ENCODE measurements at regions not wholly inside any gene's neighbourhood (a gene's known extent, or its start where the extent isn't known, plus 50 kb on each side); places are given as distances from the start of the nearest gene placed in this dataset.

- CTCF ChIA-PET = no interaction called here
- no peak for DNase-seq (ENCODE audit: extremely low spot score)
- POLR2A ChIA-PET = no interaction called here
- no peak for TF ChIP-seq SP1 (IDR thresholded peaks at IDR 0.05)
- TF ChIP-seq ELF4 (IDR thresholded peaks at IDR 0.05) = no peak
- TF ChIP-seq LEF1 (IDR thresholded peaks at IDR 0.05; ENCODE audit: borderline replicate concordance) = no peak
- TF ChIP-seq SUZ12 (IDR thresholded peaks at IDR 0.05) = no peak
- TF ChIP-seq BHLHE40 (IDR thresholded peaks at IDR 0.05; ENCODE audit: borderline replicate concordance) = no peak
- no peak for TF ChIP-seq TARDBP (IDR thresholded peaks at IDR 0.05)
- TF ChIP-seq PKNOX1 (IDR thresholded peaks at IDR 0.05) = no peak
- TF ChIP-seq FOXM1 (IDR thresholded peaks at IDR 0.05; ENCODE audit: borderline replicate concordance) = no peak
- TF ChIP-seq NFRKB (IDR thresholded peaks at IDR 0.05) = no peak
- no peak for TF ChIP-seq ZNF384 (IDR thresholded peaks at IDR 0.05)
- TF ChIP-seq FOXK2 (IDR thresholded peaks at IDR 0.05) = no peak
Observed at GRCh38 chr1:69401879-69402278, 165.8 kb upstream of the LRRC7 start.

- TF ChIP-seq ARNT (IDR thresholded peaks at IDR 0.05) (no peak), FOXM1 (IDR thresholded peaks at IDR 0.05; ENCODE audit: borderline replicate concordance) (no peak), FOXA1 (IDR thresholded peaks at IDR 0.05) (no peak), NFRKB (IDR thresholded peaks at IDR 0.05) (no peak), L3MBTL2 (conservative IDR thresholded peaks at IDR 0.05) (no peak), TARDBP (IDR thresholded peaks at IDR 0.05) (no peak), ZNF384 (IDR thresholded peaks at IDR 0.05) (no peak), SUZ12 (IDR thresholded peaks at IDR 0.05) (no peak), HDGF (IDR thresholded peaks at IDR 0.05; ENCODE audit: borderline replicate concordance) (no peak), ELF4 (IDR thresholded peaks at IDR 0.05) (no peak)
- DNase-seq (ENCODE audit: extremely low spot score) = no peak
- ChIA-PET CTCF (no interaction called here), POLR2A (no interaction called here)
Observed at GRCh38 chr1:69403756-69404320, 163.9 kb upstream of the LRRC7 start.

- POLR2A ChIA-PET = no interaction called here
- CTCF ChIA-PET = no interaction called here
- DNase-seq (ENCODE audit: extremely low spot score) = no peak
- TF ChIP-seq PKNOX1 (IDR thresholded peaks at IDR 0.05) (no peak), FOXA1 (IDR thresholded peaks at IDR 0.05) (no peak), L3MBTL2 (conservative IDR thresholded peaks at IDR 0.05) (no peak), SP1 (IDR thresholded peaks at IDR 0.05) (no peak), LEF1 (IDR thresholded peaks at IDR 0.05; ENCODE audit: borderline replicate concordance) (no peak), BHLHE40 (IDR thresholded peaks at IDR 0.05; ENCODE audit: borderline replicate concordance) (no peak), SUZ12 (IDR thresholded peaks at IDR 0.05) (no peak), NFRKB (IDR thresholded peaks at IDR 0.05) (no peak), FOXK2 (IDR thresholded peaks at IDR 0.05) (no peak), HDGF (IDR thresholded peaks at IDR 0.05; ENCODE audit: borderline replicate concordance) (no peak), ARNT (IDR thresholded peaks at IDR 0.05) (no peak), TARDBP (IDR thresholded peaks at IDR 0.05) (no peak)
Observed at GRCh38 chr1:69404486-69404885, 163.2 kb upstream of the LRRC7 start.

GRCh38 chr1:69406244-69406643 is 161.5 kb upstream of the LRRC7 start:
- TF ChIP-seq ARNT (IDR thresholded peaks at IDR 0.05) (no peak), CTBP1 (IDR thresholded peaks at IDR 0.05; ENCODE audit: borderline replicate concordance) (no peak), HDGF (IDR thresholded peaks at IDR 0.05; ENCODE audit: borderline replicate concordance) (no peak), FOXM1 (IDR thresholded peaks at IDR 0.05; ENCODE audit: borderline replicate concordance) (no peak), SUZ12 (IDR thresholded peaks at IDR 0.05) (no peak), LEF1 (IDR thresholded peaks at IDR 0.05; ENCODE audit: borderline replicate concordance) (no peak), PKNOX1 (IDR thresholded peaks at IDR 0.05) (no peak)
- no peak for DNase-seq (ENCODE audit: extremely low spot score)
- CTCF ChIA-PET = interaction anchor here (0.6 kb wide), 1 partner anchor 234 kb away, joined by 4 read pairs; no protein-coding TSS in a partner anchor
- POLR2A ChIA-PET = no interaction called here

- CTCF ChIA-PET = no interaction called here
- POLR2A ChIA-PET = no interaction called here
- DNase-seq (ENCODE audit: extremely low spot score) = no peak
- TF ChIP-seq NFRKB (IDR thresholded peaks at IDR 0.05) (no peak), ARNT (IDR thresholded peaks at IDR 0.05) (no peak), CTBP1 (IDR thresholded peaks at IDR 0.05; ENCODE audit: borderline replicate concordance) (no peak), TARDBP (IDR thresholded peaks at IDR 0.05) (no peak), BHLHE40 (IDR thresholded peaks at IDR 0.05; ENCODE audit: borderline replicate concordance) (no peak), FOXA1 (IDR thresholded peaks at IDR 0.05) (no peak), LEF1 (IDR thresholded peaks at IDR 0.05; ENCODE audit: borderline replicate concordance) (no peak), PKNOX1 (IDR thresholded peaks at IDR 0.05) (no peak)
Observed at GRCh38 chr1:69409731-69410456, 157.8 kb upstream of the LRRC7 start.

- CTCF ChIA-PET = no interaction called here
- TF ChIP-seq NFRKB (IDR thresholded peaks at IDR 0.05) (no peak), TARDBP (IDR thresholded peaks at IDR 0.05) (no peak), L3MBTL2 (conservative IDR thresholded peaks at IDR 0.05) (no peak), PKNOX1 (IDR thresholded peaks at IDR 0.05) (no peak), ELF4 (IDR thresholded peaks at IDR 0.05) (no peak), HDGF (IDR thresholded peaks at IDR 0.05; ENCODE audit: borderline replicate concordance) (no peak), BHLHE40 (IDR thresholded peaks at IDR 0.05; ENCODE audit: borderline replicate concordance) (no peak), FOXA1 (IDR thresholded peaks at IDR 0.05) (no peak), SP1 (IDR thresholded peaks at IDR 0.05) (no peak), LEF1 (IDR thresholded peaks at IDR 0.05; ENCODE audit: borderline replicate concordance) (no peak)
- POLR2A ChIA-PET = no interaction called here
Observed at GRCh38 chr1:69410457-69410850, 157.3 kb upstream of the LRRC7 start.

More at GRCh38 chr1:69410457-69410850, 157.3 kb upstream of the LRRC7 start:
- no peak for DNase-seq (ENCODE audit: extremely low spot score)

Data from HEK293T (cell line).